GM20000 (cell line): ENCODE measurements at regions not wholly inside any gene's neighbourhood (a gene's known extent, or its start where the extent isn't known, plus 50 kb on each side); places are given as distances from the start of the nearest gene placed in this dataset.

Experiments
- DNase-seq: peaks from one replicate; pipeline ENCODE4 v3.0.0; 2012; ENCODE audit warnings: low spot score
- TF ChIP-seq, protein P1 (sequence below): IDR thresholded peaks from 2 replicates; pipeline ENCODE4 v1.5.1; 2012; ENCODE audit warnings: mild to moderate bottlenecking, control low read depth; ENCODE audit errors: extremely low read depth, missing control alignments

DNA sequence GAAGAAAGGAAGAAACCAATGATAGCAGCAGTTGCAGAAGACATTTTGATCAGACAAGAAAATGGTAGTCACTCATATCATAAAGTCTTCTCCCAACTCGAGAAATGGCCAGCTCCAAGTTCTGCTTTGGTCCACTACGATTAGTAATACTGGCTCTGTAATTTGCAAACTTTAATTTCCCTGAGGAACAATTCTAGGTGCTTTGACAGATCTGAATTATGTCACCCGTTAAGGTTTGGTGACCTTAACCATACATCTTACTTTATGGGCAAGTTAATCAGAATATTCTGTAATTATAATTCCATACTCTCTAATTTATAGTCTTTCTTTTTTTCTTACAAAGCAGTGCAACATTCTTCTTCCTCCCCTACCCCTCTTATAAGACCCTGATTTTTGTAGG is 84.5 kb downstream of the RND3 start:
- TF ChIP-seq, protein P1, sequence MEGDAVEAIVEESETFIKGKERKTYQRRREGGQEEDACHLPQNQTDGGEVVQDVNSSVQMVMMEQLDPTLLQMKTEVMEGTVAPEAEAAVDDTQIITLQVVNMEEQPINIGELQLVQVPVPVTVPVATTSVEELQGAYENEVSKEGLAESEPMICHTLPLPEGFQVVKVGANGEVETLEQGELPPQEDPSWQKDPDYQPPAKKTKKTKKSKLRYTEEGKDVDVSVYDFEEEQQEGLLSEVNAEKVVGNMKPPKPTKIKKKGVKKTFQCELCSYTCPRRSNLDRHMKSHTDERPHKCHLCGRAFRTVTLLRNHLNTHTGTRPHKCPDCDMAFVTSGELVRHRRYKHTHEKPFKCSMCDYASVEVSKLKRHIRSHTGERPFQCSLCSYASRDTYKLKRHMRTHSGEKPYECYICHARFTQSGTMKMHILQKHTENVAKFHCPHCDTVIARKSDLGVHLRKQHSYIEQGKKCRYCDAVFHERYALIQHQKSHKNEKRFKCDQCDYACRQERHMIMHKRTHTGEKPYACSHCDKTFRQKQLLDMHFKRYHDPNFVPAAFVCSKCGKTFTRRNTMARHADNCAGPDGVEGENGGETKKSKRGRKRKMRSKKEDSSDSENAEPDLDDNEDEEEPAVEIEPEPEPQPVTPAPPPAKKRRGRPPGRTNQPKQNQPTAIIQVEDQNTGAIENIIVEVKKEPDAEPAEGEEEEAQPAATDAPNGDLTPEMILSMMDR: no peak
- DNase-seq: no peak

DNA sequence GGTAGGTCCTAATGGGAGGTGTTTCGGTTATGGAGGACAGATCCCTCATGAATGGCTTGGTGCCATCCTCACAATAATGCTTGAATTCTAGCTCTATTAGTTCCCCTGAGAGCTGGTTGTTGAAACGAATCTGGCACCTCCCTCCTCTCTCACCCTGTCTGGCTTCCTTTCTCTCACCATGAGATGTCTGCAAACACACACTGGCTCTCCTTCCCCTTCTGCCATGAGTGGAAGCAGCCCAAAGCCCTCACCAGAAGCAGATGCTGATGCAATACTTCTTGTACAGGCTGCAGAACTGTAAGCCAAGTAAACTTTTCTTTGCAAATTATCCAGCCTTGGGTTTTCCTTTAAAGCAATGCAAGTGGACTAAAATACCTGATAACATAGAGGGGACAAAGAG is 86.6 kb downstream of the RND3 start:
- no peak for DNase-seq
- TF ChIP-seq, protein P1: no peak

DNA sequence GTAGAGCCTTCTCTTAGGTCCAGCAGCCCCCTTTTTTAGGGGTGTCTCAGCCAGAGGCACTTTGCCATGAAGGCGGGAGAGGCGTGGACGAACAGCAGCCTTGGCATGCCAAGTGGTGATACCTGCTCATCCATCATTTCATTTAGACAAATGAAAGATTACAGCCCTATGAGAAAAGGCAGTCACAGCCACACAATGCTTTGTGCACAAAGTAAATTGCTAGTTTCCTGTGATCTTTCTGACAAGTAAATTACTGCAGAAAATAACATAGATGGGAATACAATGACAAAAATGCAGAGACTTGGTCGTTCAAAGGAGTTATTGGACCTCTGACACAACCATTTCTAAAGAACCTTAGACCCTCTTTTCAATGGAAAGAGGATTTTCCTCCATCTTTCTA is 94.9 kb downstream of the RND3 start:
- no peak for DNase-seq
- TF ChIP-seq, protein P1: no peak

DNA sequence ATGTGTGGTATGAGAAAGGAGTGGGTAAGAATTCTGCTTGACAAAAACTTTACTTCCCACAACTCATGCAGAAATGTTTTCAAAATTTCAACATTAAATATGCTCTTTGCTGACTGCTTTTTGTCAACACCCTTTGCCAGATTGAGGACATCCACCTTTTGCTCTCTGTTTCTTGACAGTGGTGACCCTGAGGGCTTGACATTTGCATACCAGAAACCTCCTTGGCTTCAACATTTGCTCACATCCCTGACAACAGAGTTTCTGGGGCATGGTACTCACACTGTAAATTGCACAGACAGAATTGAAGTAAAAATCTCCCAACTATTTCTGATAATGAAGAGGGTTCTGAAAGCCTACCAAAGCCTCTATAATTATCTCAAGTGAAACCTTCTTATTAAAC is 95.7 kb downstream of the RND3 start:
- DNase-seq: no peak
- TF ChIP-seq, protein P1: no peak

DNA sequence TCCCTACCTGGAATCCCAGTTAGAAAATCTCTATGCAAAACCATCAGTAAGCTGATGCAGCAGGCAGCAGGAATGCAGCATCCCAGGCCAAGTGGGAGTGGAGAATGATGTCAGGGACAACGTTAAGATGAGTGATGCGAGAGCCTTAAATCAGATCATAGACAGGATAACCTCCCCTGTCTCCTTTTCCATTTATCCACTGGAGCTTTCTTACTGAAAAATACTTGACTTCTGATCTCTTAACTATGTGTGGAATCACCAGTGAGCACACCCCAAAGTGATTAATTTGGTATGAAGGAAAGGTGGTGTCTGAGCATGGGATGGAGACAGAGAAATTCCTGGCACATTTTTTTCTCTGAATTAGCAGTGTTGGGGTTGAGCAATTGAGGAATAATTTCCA is 98.0 kb downstream of the RND3 start:
- TF ChIP-seq, protein P1: no peak
- DNase-seq: no peak

DNA sequence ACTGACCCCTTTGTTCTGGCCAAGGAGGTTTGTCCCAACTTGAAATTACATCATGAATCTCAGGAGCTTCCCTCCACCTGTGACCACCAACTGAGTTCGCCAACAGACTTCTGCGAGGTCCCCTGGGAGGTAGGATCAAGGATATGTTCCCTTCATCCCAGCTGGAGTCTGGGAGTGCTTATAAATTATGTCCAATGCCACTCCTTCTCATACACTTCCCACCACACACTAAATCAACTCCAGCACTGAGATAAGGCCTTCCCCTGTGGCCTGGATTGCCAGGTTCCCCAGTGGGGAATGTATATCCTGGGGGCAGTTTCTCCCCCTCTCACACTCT is 99.2 kb downstream of the RND3 start:
- TF ChIP-seq, protein P1: no peak
- DNase-seq: no peak

DNA sequence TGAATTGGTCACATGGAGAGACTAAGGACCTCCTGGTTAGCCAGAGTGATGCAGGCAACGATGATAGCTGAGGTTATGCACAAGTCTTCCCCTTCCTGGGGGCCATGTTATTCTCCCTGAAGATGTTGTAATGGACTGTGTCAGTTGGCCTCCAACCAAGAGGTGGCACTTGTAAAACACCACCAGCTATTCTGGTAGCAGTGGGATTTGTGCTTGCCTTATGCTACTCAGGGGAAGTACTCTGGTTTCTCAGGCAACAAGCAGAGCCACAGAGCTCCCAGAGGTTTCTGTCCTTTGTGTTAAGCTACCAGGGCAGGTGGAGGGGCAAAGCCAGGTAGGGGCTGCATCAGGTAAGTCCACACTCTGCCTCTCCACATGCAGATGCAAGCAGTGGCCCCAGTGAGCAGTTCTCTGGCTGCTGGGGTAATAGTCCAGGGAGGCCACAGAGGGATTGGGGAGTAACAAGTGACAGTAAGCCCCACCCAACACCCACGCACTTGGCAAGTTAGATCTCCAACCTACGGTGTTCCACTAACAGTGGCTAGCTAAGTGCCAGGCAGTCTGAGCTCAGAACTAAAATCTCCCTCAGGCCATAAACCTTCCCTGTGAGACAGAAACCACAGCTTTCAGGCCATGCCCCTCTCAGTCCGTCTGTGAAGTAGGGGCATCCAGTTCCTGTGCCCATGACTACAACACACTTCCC is 99.7 kb downstream of the RND3 start:
- TF ChIP-seq, protein P1: no peak
- DNase-seq: no peak
